ENCODE measurements at regions not wholly inside any gene's neighbourhood (a gene's known extent, or its start where the extent isn't known, plus 50 kb on each side); places are given as distances from the start of the nearest gene placed in this dataset.

- Mint-ChIP-seq H3K4me1 (peaks cover 29% of the 10 kb centered on the region), H3K9me3 (no peaks in the 10 kb centered on the region), H3K27ac (no peak overlapping the region), H3K4me3 (no peak overlapping the region), H3K36me3 (ENCODE audit: low read depth) (no peaks in the 10 kb centered on the region), H3K27me3 (no peaks in the 10 kb centered on the region)
- DNase-seq (no peak), ATAC-seq (ENCODE audit: low read depth) (no peak)
- intact Hi-C loops (cut with micrococcal nuclease), result no loop called here
- CTCF ChIA-PET, result no interaction called here
- TF ChIP-seq CTCF (IDR thresholded peaks at IDR 0.05), result no peak
- POLR2A ChIA-PET, result no interaction called here
Observed at GRCh38 chr7:47636081-47636432, 54.1 kb upstream of the TNS3 start.

GRCh38 chr7:47635091-47636080, 53.5 kb upstream of the TNS3 start:
- Mint-ChIP-seq H3K27me3 (no peaks in the 10 kb centered on the region), H3K4me1 (peaks cover 29% of the 10 kb centered on the region), H3K27ac (no peak overlapping the region), H3K36me3 (ENCODE audit: low read depth) (no peaks in the 10 kb centered on the region), H3K4me3 (no peak overlapping the region), H3K9me3 (no peaks in the 10 kb centered on the region)
- ATAC-seq (ENCODE audit: low read depth) (no peak), DNase-seq (no peak)
- CTCF ChIA-PET, result interaction anchor here (0.7 kb wide), 1 partner anchor 12 kb away, joined by 3 read pairs; no protein-coding TSS in a partner anchor
- intact Hi-C loops (cut with micrococcal nuclease), result no loop called here
- TF ChIP-seq CTCF (IDR thresholded peaks at IDR 0.05), result no peak
- POLR2A ChIA-PET, result no interaction called here

GRCh38 chr7:47634273-47634672, 52.4 kb upstream of the TNS3 start:
- ATAC-seq (ENCODE audit: low read depth) (no peak), DNase-seq (no peak)
- ChIA-PET POLR2A (no interaction called here), CTCF (no interaction called here)
- no peak overlapping the region for H3K27ac Mint-ChIP-seq
- intact Hi-C loops (cut with micrococcal nuclease), result no loop called here
- no peaks in the 10 kb centered on the region for H3K9me3 Mint-ChIP-seq
- no peaks in the 10 kb centered on the region for H3K36me3 Mint-ChIP-seq (ENCODE audit: low read depth)
- TF ChIP-seq CTCF (IDR thresholded peaks at IDR 0.05), result no peak
- H3K4me3 Mint-ChIP-seq, result no peak overlapping the region
- H3K4me1 Mint-ChIP-seq, result peaks cover 31% of the 10 kb centered on the region
- no peaks in the 10 kb centered on the region for H3K27me3 Mint-ChIP-seq

- H3K9me3 Mint-ChIP-seq, result no peaks in the 10 kb centered on the region
- ATAC-seq (ENCODE audit: low read depth) (no peak), DNase-seq (no peak)
- no peaks in the 10 kb centered on the region for H3K27me3 Mint-ChIP-seq
- peaks cover 39% of the 10 kb centered on the region for H3K4me1 Mint-ChIP-seq
- ChIA-PET CTCF (no interaction called here), POLR2A (no interaction called here)
- H3K27ac Mint-ChIP-seq, result no peak overlapping the region
- H3K4me3 Mint-ChIP-seq, result no peak overlapping the region
- TF ChIP-seq CTCF (IDR thresholded peaks at IDR 0.05), result no peak
- intact Hi-C loops (cut with micrococcal nuclease), result no loop called here
- H3K36me3 Mint-ChIP-seq (ENCODE audit: low read depth), result no peaks in the 10 kb centered on the region
Observed at GRCh38 chr7:47633134-47633533, 51.2 kb upstream of the TNS3 start.
